ENCODE measurements at regions not wholly inside any gene's neighbourhood (a gene's known extent, or its start where the extent isn't known, plus 50 kb on each side); places are given as distances from the start of the nearest gene placed in this dataset.

DNA sequence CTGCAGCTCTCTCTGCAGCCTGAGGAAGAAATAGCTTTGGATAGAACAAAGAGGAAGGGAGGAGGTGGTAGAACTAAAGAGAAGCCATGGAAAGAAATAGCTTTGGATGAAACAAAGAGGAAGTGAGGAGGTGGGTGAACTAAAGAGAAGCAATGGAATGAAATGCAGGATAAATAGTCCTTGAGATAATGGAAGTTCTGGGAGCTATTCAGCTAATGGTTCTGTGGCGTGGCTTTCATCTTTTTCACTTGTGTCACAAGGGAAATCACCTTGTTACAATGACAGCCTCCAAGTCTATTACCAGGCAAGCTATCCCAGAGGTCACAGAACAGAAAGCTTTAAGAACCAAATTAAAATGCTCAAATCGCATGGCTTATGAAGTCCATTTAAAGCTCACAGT lies 141.3 kb upstream of the ARG1 start:
- TF ChIP-seq, protein P1, sequence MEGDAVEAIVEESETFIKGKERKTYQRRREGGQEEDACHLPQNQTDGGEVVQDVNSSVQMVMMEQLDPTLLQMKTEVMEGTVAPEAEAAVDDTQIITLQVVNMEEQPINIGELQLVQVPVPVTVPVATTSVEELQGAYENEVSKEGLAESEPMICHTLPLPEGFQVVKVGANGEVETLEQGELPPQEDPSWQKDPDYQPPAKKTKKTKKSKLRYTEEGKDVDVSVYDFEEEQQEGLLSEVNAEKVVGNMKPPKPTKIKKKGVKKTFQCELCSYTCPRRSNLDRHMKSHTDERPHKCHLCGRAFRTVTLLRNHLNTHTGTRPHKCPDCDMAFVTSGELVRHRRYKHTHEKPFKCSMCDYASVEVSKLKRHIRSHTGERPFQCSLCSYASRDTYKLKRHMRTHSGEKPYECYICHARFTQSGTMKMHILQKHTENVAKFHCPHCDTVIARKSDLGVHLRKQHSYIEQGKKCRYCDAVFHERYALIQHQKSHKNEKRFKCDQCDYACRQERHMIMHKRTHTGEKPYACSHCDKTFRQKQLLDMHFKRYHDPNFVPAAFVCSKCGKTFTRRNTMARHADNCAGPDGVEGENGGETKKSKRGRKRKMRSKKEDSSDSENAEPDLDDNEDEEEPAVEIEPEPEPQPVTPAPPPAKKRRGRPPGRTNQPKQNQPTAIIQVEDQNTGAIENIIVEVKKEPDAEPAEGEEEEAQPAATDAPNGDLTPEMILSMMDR (IDR thresholded peaks at IDR 0.05; ENCODE audit: low read depth, low read length): no peak
- TF ChIP-seq EZH2phosphoT487 (IDR thresholded peaks at IDR 0.05; ENCODE audit: low read depth): no peak
